ENCODE measurements at regions not wholly inside any gene's neighbourhood (a gene's known extent, or its start where the extent isn't known, plus 50 kb on each side); places are given as distances from the start of the nearest gene placed in this dataset.
A peak's percentile ranks its signal among the peaks of the same experiment; 100 is the strongest.

DNA sequence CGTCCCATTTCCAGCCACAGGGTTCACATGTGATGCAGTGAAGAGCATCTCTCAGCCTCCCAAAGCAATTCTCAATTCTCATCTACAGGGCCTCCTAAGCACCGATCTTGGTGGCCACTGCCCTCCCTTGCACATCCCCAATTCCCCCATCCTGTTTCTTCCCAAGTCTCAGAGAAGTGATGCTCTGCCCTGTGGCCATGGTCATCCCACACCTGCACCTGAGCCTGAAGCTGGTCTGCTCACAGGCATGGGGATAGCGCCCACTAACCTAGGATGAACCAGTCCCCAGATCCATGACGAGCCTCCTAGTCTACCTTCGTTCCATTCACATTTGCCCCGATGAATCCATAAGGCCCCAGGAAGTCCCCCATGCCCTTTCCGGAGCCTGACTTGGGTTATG, 201.5 kb downstream of the UACA start:
- no peak overlapping the region for H3K27ac ChIP-seq
- no peaks in the 10 kb centered on the region for H3K9me3 ChIP-seq
- H3K36me3 ChIP-seq = no peaks in the 10 kb centered on the region
- H3K4me3 ChIP-seq = no peak overlapping the region
- DNase-seq = no peak
- H3K27me3 ChIP-seq = no peaks in the 10 kb centered on the region
- H3K4me1 ChIP-seq = peaks cover 0 to 18% (median 13%) of the 10 kb centered on the region in 4 donors
- TF ChIP-seq, protein P1, sequence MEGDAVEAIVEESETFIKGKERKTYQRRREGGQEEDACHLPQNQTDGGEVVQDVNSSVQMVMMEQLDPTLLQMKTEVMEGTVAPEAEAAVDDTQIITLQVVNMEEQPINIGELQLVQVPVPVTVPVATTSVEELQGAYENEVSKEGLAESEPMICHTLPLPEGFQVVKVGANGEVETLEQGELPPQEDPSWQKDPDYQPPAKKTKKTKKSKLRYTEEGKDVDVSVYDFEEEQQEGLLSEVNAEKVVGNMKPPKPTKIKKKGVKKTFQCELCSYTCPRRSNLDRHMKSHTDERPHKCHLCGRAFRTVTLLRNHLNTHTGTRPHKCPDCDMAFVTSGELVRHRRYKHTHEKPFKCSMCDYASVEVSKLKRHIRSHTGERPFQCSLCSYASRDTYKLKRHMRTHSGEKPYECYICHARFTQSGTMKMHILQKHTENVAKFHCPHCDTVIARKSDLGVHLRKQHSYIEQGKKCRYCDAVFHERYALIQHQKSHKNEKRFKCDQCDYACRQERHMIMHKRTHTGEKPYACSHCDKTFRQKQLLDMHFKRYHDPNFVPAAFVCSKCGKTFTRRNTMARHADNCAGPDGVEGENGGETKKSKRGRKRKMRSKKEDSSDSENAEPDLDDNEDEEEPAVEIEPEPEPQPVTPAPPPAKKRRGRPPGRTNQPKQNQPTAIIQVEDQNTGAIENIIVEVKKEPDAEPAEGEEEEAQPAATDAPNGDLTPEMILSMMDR (IDR thresholded peaks at IDR 0.05) = no peak
- TF ChIP-seq POLR2A (IDR thresholded peaks at IDR 0.05) = no peak

DNA sequence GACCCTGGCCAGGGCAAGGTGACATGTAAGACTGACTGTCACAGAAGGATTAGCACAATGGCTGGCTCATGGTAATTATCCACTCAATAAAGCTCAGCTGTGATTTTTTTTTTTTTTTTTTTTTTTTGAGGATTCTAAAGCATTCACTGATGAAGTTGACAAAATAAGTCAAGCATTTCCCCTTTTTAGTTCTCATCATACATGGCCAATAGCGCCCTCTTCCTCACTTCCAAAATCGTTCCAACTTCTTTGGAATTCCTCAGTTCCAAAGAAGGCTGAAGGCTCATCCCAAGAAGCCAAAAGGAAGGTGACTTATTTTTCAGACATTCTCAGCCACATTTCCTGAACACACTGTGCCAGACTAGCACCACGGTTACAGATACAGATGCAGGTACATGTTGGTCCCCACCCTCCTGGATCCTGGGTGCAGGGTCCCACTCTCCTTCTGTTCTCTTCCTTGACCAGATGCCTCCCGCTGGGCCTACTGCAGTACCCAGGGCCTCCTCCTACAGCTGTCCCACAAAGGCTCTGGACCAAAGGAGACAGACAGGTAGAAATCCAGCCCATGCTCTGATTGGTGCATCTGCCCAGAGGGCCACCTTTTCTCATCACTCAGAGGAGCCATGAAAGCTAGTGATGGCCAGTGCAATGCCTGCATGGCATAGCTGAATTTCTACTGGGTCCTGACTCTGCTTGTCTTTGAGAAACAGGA, 202.6 kb downstream of the UACA start:
- Histone ChIP-seq H3K36me3 (no peaks in the 10 kb centered on the region), H3K4me1 (peaks cover 0 to 18% (median 13%) of the 10 kb centered on the region in 4 donors), H3K4me3 (no peak overlapping the region), H3K9me3 (no peaks in the 10 kb centered on the region), H3K27me3 (no peaks in the 10 kb centered on the region), H3K27ac (no peak overlapping the region)
- no peak for TF ChIP-seq POLR2A (IDR thresholded peaks at IDR 0.05)
- TF ChIP-seq, protein P1 (IDR thresholded peaks at IDR 0.05) = no peak
- no peak for DNase-seq

DNA sequence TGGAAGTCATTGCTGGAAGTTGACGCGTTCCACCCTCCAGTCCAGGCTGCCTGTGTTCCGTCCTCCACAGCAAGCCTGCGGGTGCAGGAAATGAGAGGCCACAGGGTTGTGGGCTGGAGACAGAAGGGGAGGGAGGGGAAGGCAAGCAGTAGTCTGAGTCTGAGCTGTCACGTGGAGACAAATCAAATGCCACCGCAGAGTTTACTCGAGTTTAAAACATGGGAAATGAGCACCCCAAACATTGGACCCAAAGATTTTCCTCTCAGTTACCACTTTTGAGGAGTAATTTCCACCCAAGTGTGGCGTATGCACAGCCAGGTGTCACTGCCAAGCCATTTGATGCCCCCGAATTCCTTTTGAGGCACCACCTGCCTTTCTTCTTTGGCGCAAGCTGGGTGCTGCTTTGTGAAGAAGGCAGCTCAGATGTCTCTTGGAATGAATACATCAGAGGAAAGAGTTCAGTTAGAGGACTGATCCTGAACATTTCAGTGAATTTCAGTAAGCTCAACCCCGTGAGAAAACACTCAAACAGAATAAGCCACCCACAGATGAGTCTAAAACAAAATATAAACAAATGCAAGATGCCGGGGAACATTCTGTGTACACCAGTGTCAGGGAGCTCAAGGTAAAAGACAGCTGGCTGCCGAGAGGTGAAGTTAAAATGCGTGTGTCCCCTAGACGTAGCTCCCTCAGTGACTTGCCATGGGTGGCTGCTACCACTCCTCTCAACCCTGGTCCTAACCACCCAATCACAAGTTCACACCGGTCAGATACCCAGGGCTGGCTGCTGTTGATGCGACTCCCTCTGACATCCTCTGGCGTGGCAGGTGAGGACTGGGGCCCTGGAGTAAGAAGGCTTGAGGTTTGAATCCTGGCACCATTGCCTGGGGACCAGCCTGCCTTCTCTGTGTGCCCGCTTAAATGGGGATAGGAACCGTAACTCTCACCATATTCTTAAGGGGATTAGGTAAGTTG, 203.8 kb downstream of the UACA start:
- Histone ChIP-seq H3K36me3 (no peaks in the 10 kb centered on the region), H3K27me3 (no peaks in the 10 kb centered on the region), H3K9me3 (no peaks in the 10 kb centered on the region), H3K4me1 (peaks cover 0 to 18% (median 13%) of the 10 kb centered on the region in 4 donors), H3K27ac (peak overlapping the region in 2 of 4 donors; percentile 17 to 27), H3K4me3 (peak overlapping the region in 2 of 4 donors; percentile 14 to 26)
- DNase-seq = peak in 2 of 3 donors; percentile 79 to 84
- TF ChIP-seq, protein P1 (IDR thresholded peaks at IDR 0.05) = no peak

DNA sequence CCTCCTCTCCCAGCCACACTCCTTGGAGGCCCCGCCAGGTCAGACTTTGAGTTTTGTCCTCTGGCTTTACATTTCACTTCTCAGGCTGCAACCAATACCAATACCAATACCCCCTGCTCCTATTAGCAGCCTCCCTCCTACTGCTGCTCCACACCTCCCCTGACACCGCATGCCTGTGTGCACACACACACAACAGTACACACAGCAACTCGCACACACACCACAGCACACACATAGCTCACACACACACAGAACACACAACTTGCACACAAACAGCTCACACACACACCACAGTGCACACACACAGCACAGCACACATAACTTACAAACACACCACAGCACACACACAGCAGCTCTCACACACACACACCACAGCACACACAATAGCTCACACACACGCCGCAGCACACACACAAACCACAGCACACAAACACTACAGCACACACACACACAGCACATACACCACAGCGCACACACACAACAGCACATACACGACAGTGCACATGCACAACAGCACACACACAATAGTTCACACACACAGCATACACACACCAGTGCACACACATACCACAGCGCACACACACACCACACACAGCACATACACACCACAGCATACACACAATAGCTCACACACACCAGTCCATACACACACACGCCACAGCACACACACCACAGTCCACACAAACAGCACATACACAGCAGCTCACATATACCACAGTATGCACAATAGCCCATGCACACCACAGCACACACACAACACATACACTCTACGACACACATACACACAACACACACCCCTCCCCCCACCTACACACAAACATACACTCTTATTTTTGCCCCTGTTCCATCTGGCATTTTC, 204.7 kb downstream of the UACA start:
- H3K27ac ChIP-seq = peak overlapping the region in 1 of 4 donors; percentile 17
- H3K36me3 ChIP-seq = no peaks in the 10 kb centered on the region
- no peak for DNase-seq
- H3K4me1 ChIP-seq = peaks cover 0 to 18% (median 13%) of the 10 kb centered on the region in 4 donors
- no peaks in the 10 kb centered on the region for H3K9me3 ChIP-seq
- H3K4me3 ChIP-seq = peak overlapping the region in 1 of 4 donors; percentile 26
- no peak for TF ChIP-seq POLR2A (IDR thresholded peaks at IDR 0.05)
- TF ChIP-seq, protein P1 (IDR thresholded peaks at IDR 0.05) = no peak
- no peaks in the 10 kb centered on the region for H3K27me3 ChIP-seq
